ENCODE measurements at regions not wholly inside any gene's neighbourhood (a gene's known extent, or its start where the extent isn't known, plus 50 kb on each side); places are given as distances from the start of the nearest gene placed in this dataset.

GRCh38 chr13:53648673-53649072 lies 620.1 kb downstream of the OLFM4 start:
- intact Hi-C loops (cut with micrococcal nuclease): no loop called here
- H3K9me3 Mint-ChIP-seq: peaks cover 14% of the 10 kb centered on the region
- no peak overlapping the region for H3K27ac Mint-ChIP-seq
- H3K36me3 Mint-ChIP-seq (ENCODE audit: low read depth): no peaks in the 10 kb centered on the region
- no peaks in the 10 kb centered on the region for H3K27me3 Mint-ChIP-seq (ENCODE audit: insufficient read depth)
- no peaks in the 10 kb centered on the region for H3K4me1 Mint-ChIP-seq (ENCODE audit: low read depth)
- DNase-seq (ENCODE audit: low spot score): no peak
- H3K4me3 Mint-ChIP-seq: no peak overlapping the region

- H3K4me3 Mint-ChIP-seq: no peak overlapping the region
- peaks cover 18% of the 10 kb centered on the region for H3K9me3 Mint-ChIP-seq
- H3K27ac Mint-ChIP-seq: no peak overlapping the region
- no peak for DNase-seq (ENCODE audit: low spot score)
- intact Hi-C loops (cut with micrococcal nuclease): no loop called here
- H3K4me1 Mint-ChIP-seq (ENCODE audit: low read depth): no peaks in the 10 kb centered on the region
- no peaks in the 10 kb centered on the region for H3K27me3 Mint-ChIP-seq (ENCODE audit: insufficient read depth)
- no peaks in the 10 kb centered on the region for H3K36me3 Mint-ChIP-seq (ENCODE audit: low read depth)
Observed at GRCh38 chr13:53672005-53672404, 643.4 kb downstream of the OLFM4 start.

- DNase-seq (ENCODE audit: low spot score): no peak
- no peaks in the 10 kb centered on the region for H3K4me1 Mint-ChIP-seq (ENCODE audit: low read depth)
- no peak overlapping the region for H3K4me3 Mint-ChIP-seq
- no peaks in the 10 kb centered on the region for H3K27me3 Mint-ChIP-seq (ENCODE audit: insufficient read depth)
- H3K36me3 Mint-ChIP-seq (ENCODE audit: low read depth): no peaks in the 10 kb centered on the region
- intact Hi-C loops (cut with micrococcal nuclease): no loop called here
- no peak overlapping the region for H3K27ac Mint-ChIP-seq
- H3K9me3 Mint-ChIP-seq: peaks cover 8% of the 10 kb centered on the region
Observed at GRCh38 chr13:53683146-53683545, 654.5 kb downstream of the OLFM4 start.

- no peak for DNase-seq (ENCODE audit: low spot score)
- no peaks in the 10 kb centered on the region for H3K36me3 Mint-ChIP-seq (ENCODE audit: low read depth)
- H3K27me3 Mint-ChIP-seq (ENCODE audit: insufficient read depth): no peaks in the 10 kb centered on the region
- H3K4me3 Mint-ChIP-seq: no peak overlapping the region
- H3K9me3 Mint-ChIP-seq: peaks cover 8% of the 10 kb centered on the region
- H3K4me1 Mint-ChIP-seq (ENCODE audit: low read depth): no peaks in the 10 kb centered on the region
- H3K27ac Mint-ChIP-seq: no peak overlapping the region
- intact Hi-C loops (cut with micrococcal nuclease): no loop called here
Observed at GRCh38 chr13:53683608-53684007, 655.0 kb downstream of the OLFM4 start.

DNA sequence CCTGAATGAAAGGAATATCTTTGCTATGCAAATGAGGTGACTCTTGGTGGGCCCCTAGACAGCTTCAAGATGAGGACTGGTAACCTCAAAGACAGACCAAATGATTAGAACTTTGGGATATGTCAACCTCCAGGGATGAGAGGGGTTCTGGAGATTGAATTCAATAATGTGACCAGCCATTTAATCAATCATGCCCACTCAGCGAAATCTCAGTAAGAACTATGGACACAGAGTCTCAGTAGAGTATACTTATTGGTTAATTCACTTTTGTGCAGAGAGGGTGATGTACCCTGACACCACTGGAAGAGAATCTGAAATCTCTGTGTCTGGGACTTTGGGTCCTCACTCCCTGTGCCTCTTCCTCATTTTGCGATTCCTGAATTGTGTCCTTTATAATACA lies 662.8 kb downstream of the OLFM4 start:
- Mint-ChIP-seq H3K4me1 (ENCODE audit: low read depth) (no peaks in the 10 kb centered on the region), H3K4me3 (no peak overlapping the region), H3K36me3 (ENCODE audit: low read depth) (no peaks in the 10 kb centered on the region), H3K27ac (no peak overlapping the region), H3K9me3 (peaks cover 14% of the 10 kb centered on the region), H3K27me3 (ENCODE audit: insufficient read depth) (no peaks in the 10 kb centered on the region)
- DNase-seq (ENCODE audit: low spot score): no peak
- intact Hi-C loops (cut with micrococcal nuclease): no loop called here

DNA sequence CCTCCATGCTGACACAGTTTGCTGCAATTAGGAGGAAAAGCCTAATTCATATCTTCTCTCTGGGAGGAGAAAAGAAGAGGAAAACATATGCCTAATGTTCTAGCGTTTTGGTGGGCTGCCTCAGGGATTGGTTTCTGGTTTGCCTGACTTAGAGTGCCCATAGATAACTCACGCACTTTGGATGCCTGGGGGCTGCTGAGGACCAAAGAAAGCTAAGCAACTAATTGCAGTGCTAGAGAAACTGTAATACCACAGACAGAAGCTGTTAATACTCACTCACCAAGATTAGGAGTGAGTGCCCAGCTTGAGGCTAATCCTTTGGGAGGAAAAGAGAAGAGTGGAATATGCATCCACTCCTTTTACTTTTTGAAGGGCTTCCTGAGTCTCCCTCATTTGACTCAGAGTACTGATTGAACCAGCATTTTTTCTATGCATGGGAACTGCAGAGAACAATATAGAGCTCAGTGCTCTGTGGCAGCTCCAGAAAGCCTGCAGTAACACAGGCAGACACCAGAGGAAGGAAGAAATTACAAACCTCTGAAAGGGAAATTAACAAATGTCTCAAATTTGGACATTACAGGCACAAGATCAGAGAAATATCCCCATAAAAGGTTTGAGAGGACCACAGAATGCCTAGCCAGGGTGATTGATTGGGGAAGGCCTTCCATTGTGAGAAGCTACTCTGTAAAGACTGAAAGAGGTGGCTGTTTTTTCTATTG lies 666.4 kb downstream of the OLFM4 start:
- Mint-ChIP-seq H3K27ac (no peak overlapping the region), H3K4me1 (ENCODE audit: low read depth) (no peaks in the 10 kb centered on the region), H3K36me3 (ENCODE audit: low read depth) (no peaks in the 10 kb centered on the region), H3K9me3 (peaks cover 21% of the 10 kb centered on the region), H3K27me3 (ENCODE audit: insufficient read depth) (no peaks in the 10 kb centered on the region), H3K4me3 (no peak overlapping the region)
- intact Hi-C loops (cut with micrococcal nuclease): no loop called here
- DNase-seq (ENCODE audit: low spot score): no peak

- intact Hi-C loops (cut with micrococcal nuclease): no loop called here
- peaks cover 7% of the 10 kb centered on the region for H3K9me3 Mint-ChIP-seq
- H3K4me3 Mint-ChIP-seq: no peak overlapping the region
- H3K36me3 Mint-ChIP-seq (ENCODE audit: low read depth): no peaks in the 10 kb centered on the region
- H3K27me3 Mint-ChIP-seq (ENCODE audit: insufficient read depth): no peaks in the 10 kb centered on the region
- no peak for DNase-seq (ENCODE audit: low spot score)
- no peak overlapping the region for H3K27ac Mint-ChIP-seq
- no peaks in the 10 kb centered on the region for H3K4me1 Mint-ChIP-seq (ENCODE audit: low read depth)
Observed at GRCh38 chr13:53703371-53704080, 674.9 kb downstream of the OLFM4 start.

DNA sequence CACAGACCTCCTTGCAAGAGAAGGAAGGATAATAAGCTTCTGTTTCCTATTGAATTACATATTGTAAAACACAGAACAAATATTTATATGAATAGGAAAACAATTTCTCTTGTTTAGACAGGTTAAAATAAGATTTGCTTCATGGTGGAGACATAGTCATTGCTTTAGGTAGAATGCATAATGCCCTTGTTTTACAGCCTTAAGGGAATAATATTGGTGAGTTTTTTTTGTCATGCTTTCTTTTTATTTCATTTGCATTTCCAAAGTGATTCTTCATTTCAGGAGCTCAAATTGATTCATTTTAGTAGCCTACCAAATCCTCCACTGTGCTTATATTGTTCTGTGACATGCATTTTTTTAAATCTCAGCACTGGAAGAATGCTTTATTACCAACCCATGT lies 690.7 kb downstream of the OLFM4 start:
- intact Hi-C loops (cut with micrococcal nuclease): no loop called here
- DNase-seq (ENCODE audit: low spot score): no peak
- H3K9me3 Mint-ChIP-seq: peaks cover 22% of the 10 kb centered on the region
- H3K27ac Mint-ChIP-seq: no peak overlapping the region
- no peak overlapping the region for H3K4me3 Mint-ChIP-seq
- H3K27me3 Mint-ChIP-seq (ENCODE audit: insufficient read depth): no peaks in the 10 kb centered on the region
- no peaks in the 10 kb centered on the region for H3K36me3 Mint-ChIP-seq (ENCODE audit: low read depth)
- no peaks in the 10 kb centered on the region for H3K4me1 Mint-ChIP-seq (ENCODE audit: low read depth)

GRCh38 chr13:53732664-53733063 lies 704.1 kb downstream of the OLFM4 start:
- H3K9me3 Mint-ChIP-seq: peaks cover 4% of the 10 kb centered on the region
- DNase-seq (ENCODE audit: low spot score): no peak
- H3K27ac Mint-ChIP-seq: no peak overlapping the region
- H3K4me3 Mint-ChIP-seq: no peak overlapping the region
- H3K36me3 Mint-ChIP-seq (ENCODE audit: low read depth): no peaks in the 10 kb centered on the region
- intact Hi-C loops (cut with micrococcal nuclease): no loop called here
- no peaks in the 10 kb centered on the region for H3K27me3 Mint-ChIP-seq (ENCODE audit: insufficient read depth)
- no peaks in the 10 kb centered on the region for H3K4me1 Mint-ChIP-seq (ENCODE audit: low read depth)

DNA sequence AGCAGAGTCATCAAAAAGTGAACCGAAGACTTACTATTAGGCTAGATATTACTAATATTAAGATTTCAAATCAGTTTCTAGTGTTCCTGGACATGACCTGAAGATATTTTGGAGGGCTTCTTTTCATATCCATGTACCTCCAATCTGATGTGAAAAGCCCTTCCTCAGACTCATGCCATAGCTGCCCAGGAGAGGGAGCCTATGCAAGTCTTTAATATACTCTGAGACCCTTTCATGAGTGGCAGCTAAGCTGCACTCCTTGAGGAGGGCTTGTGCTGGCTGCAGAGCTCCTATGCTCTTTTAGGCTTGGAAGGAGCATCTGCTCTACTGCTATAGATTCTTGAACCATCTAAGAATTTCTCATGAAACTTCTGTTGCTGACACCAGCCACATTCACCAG lies 715.3 kb downstream of the OLFM4 start:
- Mint-ChIP-seq H3K4me3 (no peak overlapping the region), H3K36me3 (ENCODE audit: low read depth) (no peaks in the 10 kb centered on the region), H3K27me3 (ENCODE audit: insufficient read depth) (no peaks in the 10 kb centered on the region), H3K9me3 (peaks cover 5% of the 10 kb centered on the region), H3K27ac (no peak overlapping the region), H3K4me1 (ENCODE audit: low read depth) (no peaks in the 10 kb centered on the region)
- intact Hi-C loops (cut with micrococcal nuclease): no loop called here
- DNase-seq (ENCODE audit: low spot score): no peak

DNA sequence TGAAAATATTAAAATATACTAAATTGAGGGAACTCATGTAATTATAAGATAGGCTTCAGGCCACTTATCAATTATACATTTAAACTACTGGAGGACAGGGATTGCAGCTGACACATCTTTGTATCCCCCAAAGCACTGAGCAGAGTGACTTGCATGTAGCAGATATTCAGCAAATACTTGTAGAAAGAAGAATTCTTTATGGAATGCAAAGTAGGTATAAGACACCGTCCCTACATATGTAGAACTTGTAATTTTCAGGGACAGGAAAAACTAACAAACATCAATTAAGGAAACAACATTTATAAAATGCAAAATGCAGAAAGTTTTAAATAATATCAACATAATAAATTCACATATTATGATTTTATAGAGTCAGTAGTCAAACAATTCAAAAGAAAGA lies 719.2 kb downstream of the OLFM4 start:
- H3K27me3 Mint-ChIP-seq (ENCODE audit: insufficient read depth): no peaks in the 10 kb centered on the region
- no peak for DNase-seq (ENCODE audit: low spot score)
- intact Hi-C loops (cut with micrococcal nuclease): no loop called here
- peaks cover 7% of the 10 kb centered on the region for H3K9me3 Mint-ChIP-seq
- no peaks in the 10 kb centered on the region for H3K36me3 Mint-ChIP-seq (ENCODE audit: low read depth)
- no peaks in the 10 kb centered on the region for H3K4me1 Mint-ChIP-seq (ENCODE audit: low read depth)
- H3K27ac Mint-ChIP-seq: no peak overlapping the region
- H3K4me3 Mint-ChIP-seq: no peak overlapping the region

DNA sequence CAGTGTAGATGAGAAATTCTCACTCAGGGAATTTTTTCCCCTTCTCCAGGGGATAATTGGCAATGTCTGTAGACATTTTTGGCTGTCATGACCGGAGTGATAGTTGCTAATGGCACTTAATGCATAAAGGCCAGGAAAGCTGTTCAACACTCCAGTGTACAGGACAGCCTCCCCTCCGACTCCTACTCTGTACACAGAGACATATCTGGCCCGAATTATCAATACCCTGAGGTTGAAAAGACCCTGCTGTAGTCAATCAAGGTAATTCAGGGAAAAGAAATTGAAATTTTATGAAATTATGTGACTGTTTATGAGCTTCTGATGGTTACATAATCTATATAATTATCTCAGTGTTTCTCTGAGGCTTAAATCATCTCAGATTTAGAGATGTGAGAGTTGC lies 720.7 kb downstream of the OLFM4 start:
- intact Hi-C loops (cut with micrococcal nuclease): no loop called here
- H3K9me3 Mint-ChIP-seq: peaks cover 4% of the 10 kb centered on the region

DNA sequence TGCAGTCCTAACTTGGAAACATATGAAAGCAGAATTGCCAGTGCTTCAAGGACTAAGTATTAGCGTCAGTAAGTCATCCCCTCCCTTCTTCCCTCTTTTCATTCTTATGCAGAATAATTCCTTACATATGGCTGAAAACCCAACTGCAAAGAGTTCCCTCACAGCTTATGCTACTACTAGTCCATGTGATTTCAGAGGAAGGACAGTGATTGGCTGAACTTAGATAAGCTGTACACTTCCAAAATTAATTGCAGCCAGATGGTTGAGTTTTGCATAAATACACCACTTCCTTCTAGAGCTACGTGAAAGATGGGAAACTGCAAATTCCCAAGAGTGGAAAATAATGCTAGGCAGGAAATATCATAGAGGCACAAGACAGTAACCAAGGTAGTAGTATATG lies 730.4 kb downstream of the OLFM4 start:
- Mint-ChIP-seq H3K4me3 (no peak overlapping the region), H3K36me3 (ENCODE audit: low read depth) (no peaks in the 10 kb centered on the region), H3K4me1 (ENCODE audit: low read depth) (no peaks in the 10 kb centered on the region), H3K27me3 (ENCODE audit: insufficient read depth) (no peaks in the 10 kb centered on the region), H3K9me3 (peaks cover 4% of the 10 kb centered on the region), H3K27ac (no peak overlapping the region)
- intact Hi-C loops (cut with micrococcal nuclease): no loop called here
- DNase-seq (ENCODE audit: low spot score): no peak

More for the DNA sequence above, 720.7 kb downstream of the OLFM4 start:
- Mint-ChIP-seq H3K4me3 (no peak overlapping the region), H3K4me1 (ENCODE audit: low read depth) (no peaks in the 10 kb centered on the region), H3K36me3 (ENCODE audit: low read depth) (no peaks in the 10 kb centered on the region), H3K27ac (no peak overlapping the region), H3K27me3 (ENCODE audit: insufficient read depth) (no peaks in the 10 kb centered on the region)
- DNase-seq (ENCODE audit: low spot score): no peak
